ENCODE measurements at regions not wholly inside any gene's neighbourhood (a gene's known extent, or its start where the extent isn't known, plus 50 kb on each side); places are given as distances from the start of the nearest gene placed in this dataset.
"Not testable (repeated sequence)": the region's sequence is repeated elsewhere in the genome, so short reads cannot be mapped to it uniquely, and the experiment has no call there.

DNA sequence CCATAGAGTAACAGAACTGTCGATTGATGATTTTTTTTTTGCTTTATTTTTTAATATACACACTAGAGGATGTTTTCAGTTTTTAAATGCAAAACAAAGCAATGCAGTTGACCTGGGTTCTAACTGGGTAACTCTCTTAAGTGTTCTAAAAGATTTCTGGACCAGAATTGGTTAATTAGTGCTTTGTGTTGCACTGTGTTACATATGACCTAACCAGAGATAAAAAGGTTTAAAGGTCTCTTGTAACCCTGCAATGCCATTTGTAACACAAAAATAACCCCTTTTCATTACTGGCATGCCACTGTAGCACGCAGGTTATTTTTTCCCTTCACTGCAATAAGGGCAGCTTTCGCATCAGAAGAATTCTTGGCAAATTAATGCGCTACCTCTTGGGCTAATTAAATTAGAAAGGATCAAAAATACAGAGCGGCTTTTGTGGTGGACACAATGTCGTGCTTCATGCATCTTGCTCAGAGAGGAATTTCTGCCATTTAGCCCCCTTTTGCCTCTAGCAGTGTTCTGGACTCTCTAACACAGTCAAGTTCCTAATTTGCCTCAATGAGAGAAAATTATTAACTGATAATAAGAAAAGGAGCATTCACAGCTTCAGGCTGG, 250.8 kb upstream of the ZEB2 start:
- Histone ChIP-seq H3K4me1 (ENCODE audit: insufficient read depth, low read length) (no peaks in the 10 kb centered on the region), H3K36me3 (ENCODE audit: insufficient read depth, low read depth, low read length) (no peaks in the 10 kb centered on the region), H3K9ac (ENCODE audit: low read depth, low read length) (no peak overlapping the region), H3K27ac (ENCODE audit: low read length) (no peak overlapping the region), H3K27me3 (ENCODE audit: insufficient read depth, low read length) (no peaks in the 10 kb centered on the region), H3K9me3 (ENCODE audit: insufficient read depth, low read depth, low read length) (no peaks in the 10 kb centered on the region), H3K4me3 (ENCODE audit: low read length) (no peak overlapping the region)

DNA sequence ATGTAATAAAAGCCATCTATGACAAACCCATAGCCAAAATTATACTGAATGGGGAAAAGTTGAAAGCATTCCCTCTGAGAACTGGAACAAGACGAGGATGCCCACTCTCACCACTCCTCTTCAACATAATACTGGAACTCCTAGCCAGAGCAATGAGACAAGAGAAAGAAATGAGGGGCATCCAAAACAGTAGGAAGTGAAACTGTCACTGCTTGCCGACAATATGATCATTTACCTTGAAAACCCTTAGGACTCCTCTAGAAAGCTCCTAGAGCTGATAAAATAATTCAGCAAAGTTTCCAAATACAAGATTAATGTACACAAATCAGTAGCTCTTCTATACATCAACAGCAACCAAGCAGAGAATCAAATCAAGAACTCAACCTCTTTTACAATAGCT, 241.0 kb upstream of the ZEB2 start:
- not testable (repeated sequence) for H3K9ac ChIP-seq (ENCODE audit: low read depth, low read length); H3K36me3 ChIP-seq (ENCODE audit: insufficient read depth, low read depth, low read length); H3K27me3 ChIP-seq (ENCODE audit: insufficient read depth, low read length); H3K4me3 ChIP-seq (ENCODE audit: low read length); H3K9me3 ChIP-seq (ENCODE audit: insufficient read depth, low read depth, low read length); H3K4me1 ChIP-seq (ENCODE audit: insufficient read depth, low read length); H3K27ac ChIP-seq (ENCODE audit: low read length)

DNA sequence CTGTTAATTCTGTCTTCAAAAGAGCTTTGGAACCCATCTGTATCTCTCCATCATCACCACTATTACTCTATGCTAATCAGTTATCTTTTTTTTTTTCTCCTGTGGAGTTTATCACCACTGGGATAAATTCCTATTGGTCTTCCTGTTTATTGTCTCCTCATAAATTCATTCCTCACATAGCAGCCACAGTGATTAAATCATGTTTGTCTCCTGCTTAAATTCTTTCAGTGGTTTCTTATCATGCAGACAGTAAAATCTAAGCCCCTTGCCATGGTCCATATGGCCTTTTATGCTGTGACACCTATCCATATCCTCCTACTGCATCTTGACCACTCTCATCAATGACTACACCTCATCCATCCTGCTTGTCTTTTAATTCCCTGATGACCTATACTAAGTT, 239.8 kb upstream of the ZEB2 start:
- no peaks in the 10 kb centered on the region; the same call in 1 of the 2 replicates for H3K4me1 ChIP-seq (ENCODE audit: insufficient read depth, low read length)
- no peaks in the 10 kb centered on the region for H3K27me3 ChIP-seq (ENCODE audit: insufficient read depth, low read length)
- no peaks in the 10 kb centered on the region for H3K36me3 ChIP-seq (ENCODE audit: insufficient read depth, low read depth, low read length)
- H3K9me3 ChIP-seq (ENCODE audit: insufficient read depth, low read depth, low read length), result no peaks in the 10 kb centered on the region
- H3K4me3 ChIP-seq (ENCODE audit: low read length), result no peak overlapping the region
- H3K9ac ChIP-seq (ENCODE audit: low read depth, low read length), result no peak overlapping the region
- H3K27ac ChIP-seq (ENCODE audit: low read length), result no peak overlapping the region

DNA sequence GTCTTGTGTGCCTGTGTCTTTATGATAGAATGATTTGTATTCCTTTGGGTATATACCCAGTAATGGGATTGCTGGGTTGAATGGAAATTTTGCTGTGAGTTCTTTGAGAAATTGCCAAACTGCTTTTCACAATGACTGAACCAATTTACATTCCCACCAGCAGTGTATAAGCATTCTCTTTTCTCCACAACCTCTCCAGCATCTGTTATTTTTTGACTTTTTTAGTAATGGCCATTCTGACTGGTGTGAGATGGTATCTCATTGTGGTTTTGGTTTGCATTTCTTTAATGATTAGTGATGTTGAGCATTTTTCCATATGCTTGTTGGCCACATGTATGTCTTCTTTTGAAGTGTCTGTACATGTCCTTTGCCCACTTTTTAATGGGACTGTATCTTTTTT, 238.3 kb upstream of the ZEB2 start:
- not testable (repeated sequence) for H3K36me3 ChIP-seq (ENCODE audit: insufficient read depth, low read depth, low read length); H3K27ac ChIP-seq (ENCODE audit: low read length); H3K4me1 ChIP-seq (ENCODE audit: insufficient read depth, low read length); H3K4me3 ChIP-seq (ENCODE audit: low read length); H3K27me3 ChIP-seq (ENCODE audit: insufficient read depth, low read length); H3K9me3 ChIP-seq (ENCODE audit: insufficient read depth, low read depth, low read length); H3K9ac ChIP-seq (ENCODE audit: low read depth, low read length)

DNA sequence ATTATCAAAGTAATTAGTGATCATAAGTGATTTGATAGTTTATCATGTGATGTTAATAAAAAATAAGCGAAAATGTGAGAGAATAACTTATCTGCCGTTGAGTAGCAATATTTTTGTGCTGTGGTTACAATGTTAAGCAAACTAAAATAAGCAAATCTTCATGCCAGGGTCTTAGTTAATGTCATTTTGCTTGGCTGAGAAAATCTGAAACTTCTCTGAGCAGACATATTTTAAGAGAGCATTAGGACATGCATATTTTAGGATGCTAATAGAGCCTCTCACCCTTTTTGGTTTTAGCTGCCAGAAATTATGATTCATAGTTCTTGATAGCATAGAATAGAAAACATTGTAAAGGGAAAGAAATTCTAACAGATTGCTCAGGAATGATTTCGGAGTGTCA, 233.5 kb upstream of the ZEB2 start:
- Histone ChIP-seq H3K36me3 (ENCODE audit: insufficient read depth, low read depth, low read length) (no peaks in the 10 kb centered on the region), H3K9me3 (ENCODE audit: insufficient read depth, low read depth, low read length) (peaks cover 21% of the 10 kb centered on the region), H3K27ac (ENCODE audit: low read length) (no peak overlapping the region), H3K9ac (ENCODE audit: low read depth, low read length) (no peak overlapping the region), H3K27me3 (ENCODE audit: insufficient read depth, low read length) (no peaks in the 10 kb centered on the region), H3K4me1 (ENCODE audit: insufficient read depth, low read length) (no peaks in the 10 kb centered on the region; the same call in 1 of the 2 replicates), H3K4me3 (ENCODE audit: low read length) (no peak overlapping the region)

DNA sequence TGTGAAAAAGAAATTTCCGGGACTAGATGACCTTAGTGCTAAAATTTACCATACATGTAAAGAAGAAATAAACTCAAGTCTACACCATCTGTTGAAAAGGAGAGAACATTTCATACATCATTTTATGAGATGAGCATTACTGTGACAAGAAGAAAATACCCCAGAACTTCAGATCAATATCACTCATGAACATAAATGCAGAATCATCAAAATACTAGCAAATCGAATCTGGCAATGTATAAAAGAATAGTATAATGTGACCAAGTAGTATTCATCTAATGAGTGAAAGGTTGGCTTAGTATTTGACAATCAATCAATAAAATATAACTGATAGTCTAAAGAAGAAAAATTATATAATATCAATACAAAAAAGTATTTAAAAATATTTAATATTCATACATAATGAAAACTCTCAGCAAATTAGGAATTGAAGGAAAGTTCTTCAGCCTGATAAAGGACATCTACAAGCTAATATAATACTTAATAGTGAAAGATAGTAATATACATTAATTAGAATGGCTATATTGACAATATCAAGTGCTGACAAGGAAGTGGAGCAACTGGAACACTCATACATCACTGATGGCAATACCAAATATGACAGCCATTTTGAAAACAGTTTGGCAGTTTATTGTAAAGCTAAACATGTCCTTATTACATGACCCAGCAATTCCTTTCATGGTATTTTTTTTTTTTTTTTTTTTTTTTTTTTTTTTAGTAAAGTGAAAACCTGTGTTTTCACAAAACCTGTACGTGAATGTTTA, 231.4 kb upstream of the ZEB2 start:
- Histone ChIP-seq H3K9me3 (ENCODE audit: insufficient read depth, low read depth, low read length) (peaks cover 39% of the 10 kb centered on the region), H3K36me3 (ENCODE audit: insufficient read depth, low read depth, low read length) (no peaks in the 10 kb centered on the region), H3K27ac (ENCODE audit: low read length) (no peak overlapping the region), H3K4me3 (ENCODE audit: low read length) (no peak overlapping the region), H3K9ac (ENCODE audit: low read depth, low read length) (no peak overlapping the region), H3K27me3 (ENCODE audit: insufficient read depth, low read length) (no peaks in the 10 kb centered on the region), H3K4me1 (ENCODE audit: insufficient read depth, low read length) (no peaks in the 10 kb centered on the region; the same call in 1 of the 2 replicates)

DNA sequence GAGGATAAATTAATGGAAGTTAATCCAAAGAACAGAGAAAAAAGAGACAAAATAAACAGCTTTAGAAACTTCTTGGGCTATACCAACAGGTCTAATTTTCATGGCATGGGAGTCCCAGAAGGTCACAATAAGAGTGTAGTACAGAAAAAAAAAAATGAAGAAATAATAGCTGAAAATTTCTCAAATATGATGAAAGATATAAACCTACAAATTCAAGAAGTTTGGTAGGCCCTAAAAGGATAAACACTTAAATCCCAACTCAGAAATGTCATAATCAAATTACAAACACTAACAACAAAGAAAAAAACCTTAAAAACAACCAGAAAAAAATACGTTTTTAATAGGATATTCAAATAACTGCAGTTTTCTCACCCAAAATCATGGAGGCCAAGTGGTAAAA, 229.3 kb upstream of the ZEB2 start:
- no peaks in the 10 kb centered on the region for H3K4me1 ChIP-seq (ENCODE audit: insufficient read depth, low read length)
- no peak overlapping the region for H3K4me3 ChIP-seq (ENCODE audit: low read length)
- H3K9ac ChIP-seq (ENCODE audit: low read depth, low read length), result no peak overlapping the region
- H3K27ac ChIP-seq (ENCODE audit: low read length), result no peak overlapping the region
- H3K27me3 ChIP-seq (ENCODE audit: insufficient read depth, low read length), result no peaks in the 10 kb centered on the region
- no peaks in the 10 kb centered on the region for H3K36me3 ChIP-seq (ENCODE audit: insufficient read depth, low read depth, low read length)
- H3K9me3 ChIP-seq (ENCODE audit: insufficient read depth, low read depth, low read length), result peaks cover 39% of the 10 kb centered on the region

DNA sequence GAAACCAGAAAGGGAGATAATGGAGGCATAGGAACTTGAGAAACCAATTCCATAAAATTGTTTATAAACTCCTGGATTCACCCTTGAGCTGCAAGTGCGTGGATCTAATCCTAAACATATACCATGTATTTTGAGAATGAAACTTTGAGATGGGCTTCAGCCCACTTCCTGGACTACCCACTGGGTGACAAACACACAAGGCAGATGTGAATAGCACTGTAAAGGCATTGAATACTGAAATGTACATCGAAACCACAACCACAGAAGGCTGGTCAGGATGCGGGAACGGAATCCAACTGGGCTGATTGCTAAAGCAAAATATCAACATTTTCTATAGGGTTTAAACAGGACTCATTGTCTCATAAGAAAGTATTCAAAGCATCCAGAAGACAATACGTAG, 228.5 kb upstream of the ZEB2 start:
- Histone ChIP-seq H3K27ac (ENCODE audit: low read length) (no peak overlapping the region), H3K4me3 (ENCODE audit: low read length) (no peak overlapping the region), H3K36me3 (ENCODE audit: insufficient read depth, low read depth, low read length) (no peaks in the 10 kb centered on the region), H3K9ac (ENCODE audit: low read depth, low read length) (no peak overlapping the region), H3K27me3 (ENCODE audit: insufficient read depth, low read length) (no peaks in the 10 kb centered on the region), H3K4me1 (ENCODE audit: insufficient read depth, low read length) (no peaks in the 10 kb centered on the region), H3K9me3 (ENCODE audit: insufficient read depth, low read depth, low read length) (peaks cover 39% of the 10 kb centered on the region)

DNA sequence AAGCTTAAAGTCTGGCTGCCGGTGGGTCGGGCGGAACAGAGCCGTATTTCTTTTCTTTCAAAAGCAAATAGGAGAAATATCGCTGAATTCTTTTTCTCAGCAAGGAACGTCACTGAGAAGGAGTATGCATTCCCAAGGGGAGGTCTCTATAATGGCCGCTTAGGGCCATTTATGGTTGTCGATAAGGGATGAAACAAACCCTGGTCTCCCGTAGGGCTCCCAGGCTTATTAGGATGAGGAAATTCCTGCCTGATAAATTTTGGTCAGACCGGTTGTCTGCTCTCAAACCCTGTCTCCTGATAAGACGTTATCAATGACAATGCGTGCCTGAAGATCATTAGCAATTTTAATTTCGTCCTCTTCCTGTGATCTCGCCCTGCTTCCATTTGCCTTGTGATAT, 227.7 kb upstream of the ZEB2 start:
- Histone ChIP-seq H3K9me3 (ENCODE audit: insufficient read depth, low read depth, low read length) (peaks cover 39% of the 10 kb centered on the region), H3K4me3 (ENCODE audit: low read length) (no peak overlapping the region), H3K4me1 (ENCODE audit: insufficient read depth, low read length) (no peaks in the 10 kb centered on the region)

DNA sequence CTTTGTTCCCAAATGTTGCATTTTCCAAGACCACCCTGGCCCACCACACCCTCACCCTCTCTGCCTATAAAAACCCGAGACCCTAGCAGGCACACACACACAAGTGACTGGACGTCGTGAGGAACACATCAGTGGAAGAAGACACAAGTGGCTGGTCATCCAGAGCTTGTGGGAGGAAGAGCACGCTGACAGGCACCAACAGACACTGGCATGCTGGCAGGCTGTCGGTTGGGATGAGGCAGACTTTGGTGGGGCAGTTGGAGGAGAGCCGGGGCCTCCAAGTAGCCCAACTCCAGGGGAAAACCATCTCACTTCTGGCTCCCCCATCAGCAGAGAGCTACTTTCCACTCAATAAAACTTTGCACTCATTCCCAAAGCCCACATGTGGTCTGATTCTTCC, 225.5 kb upstream of the ZEB2 start:
- no peaks in the 10 kb centered on the region for H3K36me3 ChIP-seq (ENCODE audit: insufficient read depth, low read depth, low read length)
- peaks cover 33% of the 10 kb centered on the region for H3K9me3 ChIP-seq (ENCODE audit: insufficient read depth, low read depth, low read length)
- H3K27ac ChIP-seq (ENCODE audit: low read length), result no peak overlapping the region
- no peaks in the 10 kb centered on the region for H3K27me3 ChIP-seq (ENCODE audit: insufficient read depth, low read length)
- no peak overlapping the region for H3K4me3 ChIP-seq (ENCODE audit: low read length)
- H3K9ac ChIP-seq (ENCODE audit: low read depth, low read length), result no peak overlapping the region
- no peaks in the 10 kb centered on the region for H3K4me1 ChIP-seq (ENCODE audit: insufficient read depth, low read length)

More for the DNA sequence above, 227.7 kb upstream of the ZEB2 start:
- no peak overlapping the region for H3K27ac ChIP-seq (ENCODE audit: low read length)
- no peaks in the 10 kb centered on the region for H3K36me3 ChIP-seq (ENCODE audit: insufficient read depth, low read depth, low read length)
- H3K9ac ChIP-seq (ENCODE audit: low read depth, low read length), result no peak overlapping the region
- H3K27me3 ChIP-seq (ENCODE audit: insufficient read depth, low read length), result no peaks in the 10 kb centered on the region

DNA sequence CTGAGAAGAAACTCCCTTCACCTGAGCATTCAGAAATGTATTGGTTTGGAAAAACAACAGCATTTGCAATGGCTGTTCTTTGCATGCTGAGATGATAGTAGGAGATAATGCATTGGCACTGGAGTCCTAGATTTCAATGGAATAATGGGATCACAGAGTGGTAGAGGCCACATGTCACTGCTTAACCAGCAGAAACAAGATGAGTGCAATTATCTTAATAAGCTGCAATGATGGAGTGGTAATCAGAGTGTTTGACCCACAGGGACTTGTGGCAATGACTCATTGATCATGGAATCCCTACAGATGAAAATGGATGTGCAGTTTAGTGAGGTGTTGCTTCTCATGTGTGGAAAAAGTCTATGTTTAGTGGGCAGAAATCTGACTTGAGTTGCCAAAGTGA, 218.8 kb upstream of the ZEB2 start:
- no peak overlapping the region for H3K4me3 ChIP-seq (ENCODE audit: low read length)
- H3K27me3 ChIP-seq (ENCODE audit: insufficient read depth, low read length), result no peaks in the 10 kb centered on the region
- H3K27ac ChIP-seq (ENCODE audit: low read length), result no peak overlapping the region
- H3K9ac ChIP-seq (ENCODE audit: low read depth, low read length), result no peak overlapping the region
- no peaks in the 10 kb centered on the region for H3K4me1 ChIP-seq (ENCODE audit: insufficient read depth, low read length)
- no peaks in the 10 kb centered on the region for H3K9me3 ChIP-seq (ENCODE audit: insufficient read depth, low read depth, low read length)
- H3K36me3 ChIP-seq (ENCODE audit: insufficient read depth, low read depth, low read length), result no peaks in the 10 kb centered on the region

DNA sequence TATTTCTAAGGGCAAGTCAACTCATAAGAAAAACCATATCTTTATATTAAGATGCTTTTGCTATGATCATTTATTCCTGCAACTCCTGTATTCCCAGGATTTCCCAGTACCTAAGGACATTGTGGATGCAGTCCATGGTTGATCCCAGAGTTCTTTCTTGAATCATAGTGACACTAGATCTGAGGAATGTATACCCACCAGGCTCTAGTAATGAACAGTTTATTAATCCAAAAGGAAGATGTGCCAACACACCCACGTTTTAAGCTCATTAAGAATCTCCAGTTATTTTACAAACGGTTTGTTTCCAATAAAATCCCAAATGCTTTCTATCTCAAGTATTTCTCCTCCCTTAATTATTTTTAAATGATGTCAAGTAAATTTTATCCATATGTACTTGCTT, 210.8 kb upstream of the ZEB2 start:
- no peaks in the 10 kb centered on the region for H3K4me1 ChIP-seq (ENCODE audit: insufficient read depth, low read length)
- H3K9ac ChIP-seq (ENCODE audit: low read depth, low read length), result no peak overlapping the region
- H3K27ac ChIP-seq (ENCODE audit: low read length), result no peak overlapping the region
- H3K27me3 ChIP-seq (ENCODE audit: insufficient read depth, low read length), result no peaks in the 10 kb centered on the region
- H3K36me3 ChIP-seq (ENCODE audit: insufficient read depth, low read depth, low read length), result no peaks in the 10 kb centered on the region
- H3K4me3 ChIP-seq (ENCODE audit: low read length), result no peak overlapping the region
- no peaks in the 10 kb centered on the region for H3K9me3 ChIP-seq (ENCODE audit: insufficient read depth, low read depth, low read length)
